ENCODE measurements at regions not wholly inside any gene's neighbourhood (a gene's known extent, or its start where the extent isn't known, plus 50 kb on each side); places are given as distances from the start of the nearest gene placed in this dataset.

GRCh38 chr6:21451546-21452013 is 142.0 kb upstream of the SOX4 start:
- TF ChIP-seq POLR2A (IDR thresholded peaks at IDR 0.05) (no peak), CTCF (IDR thresholded peaks at IDR 0.05) (no peak), POLR2AphosphoS5 (IDR thresholded peaks at IDR 0.05) (no peak)
